ENCODE measurements at regions not wholly inside any gene's neighbourhood (a gene's known extent, or its start where the extent isn't known, plus 50 kb on each side); places are given as distances from the start of the nearest gene placed in this dataset.

DNA sequence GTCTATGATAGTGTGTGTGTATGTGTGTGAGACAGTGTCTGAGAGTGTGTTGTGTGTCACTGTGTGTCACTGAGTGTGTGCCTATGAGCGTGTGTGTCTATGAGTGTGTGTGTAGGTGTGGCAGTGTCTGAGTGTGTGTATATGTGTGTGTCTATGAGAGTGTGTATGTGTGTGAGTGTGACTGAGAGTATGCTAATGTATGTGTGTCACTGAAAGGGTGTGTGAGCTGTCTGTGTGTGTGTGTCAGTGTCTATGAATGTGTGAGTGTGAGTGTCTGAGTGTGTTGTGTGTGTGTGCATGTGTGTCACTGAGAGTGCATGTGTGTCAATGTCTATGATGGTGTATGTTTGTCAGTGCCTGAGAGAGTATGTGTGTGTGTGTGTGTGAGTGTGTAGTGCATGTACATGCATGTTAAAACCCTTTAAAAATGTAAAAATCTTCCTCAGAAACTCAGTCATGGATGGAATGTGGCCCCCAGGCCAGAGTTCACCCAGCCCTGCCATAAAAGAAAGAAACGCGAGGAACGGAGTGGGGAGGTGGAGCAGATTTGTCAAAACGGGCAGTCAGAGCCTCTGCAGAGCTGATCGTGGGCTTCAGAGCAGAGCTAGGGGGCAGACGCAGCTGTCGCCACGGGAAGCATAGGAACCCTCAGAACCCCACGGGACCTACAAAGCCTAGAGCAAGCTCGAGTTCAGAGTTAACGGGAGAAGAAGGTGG, 218.8 kb downstream of the CTTN start:
- H3K27me3 Mint-ChIP-seq = peaks cover under 1% of the 10 kb centered on the region
- intact Hi-C loops (cut with micrococcal nuclease) = no loop called here
- H3K4me3 Mint-ChIP-seq = no peak overlapping the region
- no peaks in the 10 kb centered on the region for H3K36me3 Mint-ChIP-seq (ENCODE audit: low read depth)
- H3K9me3 Mint-ChIP-seq = peaks cover 7% of the 10 kb centered on the region
- H3K27ac Mint-ChIP-seq = no peak overlapping the region
- H3K4me1 Mint-ChIP-seq (ENCODE audit: low read depth) = no peaks in the 10 kb centered on the region

- intact Hi-C loops (cut with micrococcal nuclease) = no loop called here
- Mint-ChIP-seq H3K4me1 (ENCODE audit: low read depth) (no peaks in the 10 kb centered on the region), H3K9me3 (peaks cover 7% of the 10 kb centered on the region), H3K4me3 (no peak overlapping the region), H3K27me3 (no peaks in the 10 kb centered on the region), H3K36me3 (ENCODE audit: low read depth) (no peaks in the 10 kb centered on the region), H3K27ac (no peak overlapping the region)
These were observed 220.2 kb downstream of the CTTN start for GRCh38 chr11:70618431-70619101.

GRCh38 chr11:70619591-70619990, 221.3 kb downstream of the CTTN start:
- H3K36me3 Mint-ChIP-seq (ENCODE audit: low read depth) = no peaks in the 10 kb centered on the region
- no peak overlapping the region for H3K27ac Mint-ChIP-seq
- intact Hi-C loops (cut with micrococcal nuclease) = no loop called here
- H3K9me3 Mint-ChIP-seq = peaks cover 7% of the 10 kb centered on the region
- H3K4me3 Mint-ChIP-seq = no peak overlapping the region
- H3K27me3 Mint-ChIP-seq = no peaks in the 10 kb centered on the region
- H3K4me1 Mint-ChIP-seq (ENCODE audit: low read depth) = no peaks in the 10 kb centered on the region

DNA sequence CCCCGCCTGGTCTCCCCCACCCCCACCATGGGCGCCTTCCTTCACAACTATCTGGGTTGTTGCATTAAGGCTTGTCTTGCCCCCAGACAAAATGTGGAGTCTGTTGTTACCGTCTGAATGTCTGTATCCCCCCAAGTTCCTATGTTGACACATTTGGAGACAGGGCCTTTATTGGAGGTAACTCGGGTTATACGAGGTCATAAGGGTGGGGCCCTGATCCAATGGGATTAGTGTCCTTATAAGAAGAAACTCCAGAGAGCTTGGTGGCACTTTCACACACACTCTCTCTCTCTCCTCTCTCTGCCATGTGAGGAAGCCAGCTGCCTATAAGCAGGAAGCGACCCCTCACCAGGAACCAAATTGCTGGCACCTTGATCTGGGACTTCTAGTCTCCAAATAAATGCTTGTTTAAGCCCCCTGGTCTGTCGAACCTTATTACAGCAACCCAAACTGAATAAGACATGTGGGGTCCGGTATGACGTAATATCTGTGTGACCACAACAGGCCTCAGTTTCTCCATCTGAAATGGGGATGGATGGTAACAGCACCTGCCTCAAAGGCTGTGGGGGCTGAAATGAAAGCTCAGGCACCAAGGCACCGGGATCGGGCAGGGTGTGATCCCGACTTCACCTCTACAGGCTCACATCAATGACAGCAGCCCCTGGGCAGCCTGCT, 222.3 kb downstream of the CTTN start:
- H3K27me3 Mint-ChIP-seq = no peaks in the 10 kb centered on the region
- H3K4me3 Mint-ChIP-seq = no peak overlapping the region

GRCh38 chr11:70621241-70621640, 222.9 kb downstream of the CTTN start:
- Mint-ChIP-seq H3K4me1 (ENCODE audit: low read depth) (no peaks in the 10 kb centered on the region), H3K27me3 (no peaks in the 10 kb centered on the region), H3K36me3 (ENCODE audit: low read depth) (no peaks in the 10 kb centered on the region), H3K4me3 (no peak overlapping the region), H3K27ac (no peak overlapping the region), H3K9me3 (no peaks in the 10 kb centered on the region)
- intact Hi-C loops (cut with micrococcal nuclease) = no loop called here

More for the DNA sequence above, 222.3 kb downstream of the CTTN start:
- no peaks in the 10 kb centered on the region for H3K9me3 Mint-ChIP-seq
- no peaks in the 10 kb centered on the region for H3K36me3 Mint-ChIP-seq (ENCODE audit: low read depth)
- intact Hi-C loops (cut with micrococcal nuclease) = no loop called here
- no peak overlapping the region for H3K27ac Mint-ChIP-seq
- no peaks in the 10 kb centered on the region for H3K4me1 Mint-ChIP-seq (ENCODE audit: low read depth)

DNA sequence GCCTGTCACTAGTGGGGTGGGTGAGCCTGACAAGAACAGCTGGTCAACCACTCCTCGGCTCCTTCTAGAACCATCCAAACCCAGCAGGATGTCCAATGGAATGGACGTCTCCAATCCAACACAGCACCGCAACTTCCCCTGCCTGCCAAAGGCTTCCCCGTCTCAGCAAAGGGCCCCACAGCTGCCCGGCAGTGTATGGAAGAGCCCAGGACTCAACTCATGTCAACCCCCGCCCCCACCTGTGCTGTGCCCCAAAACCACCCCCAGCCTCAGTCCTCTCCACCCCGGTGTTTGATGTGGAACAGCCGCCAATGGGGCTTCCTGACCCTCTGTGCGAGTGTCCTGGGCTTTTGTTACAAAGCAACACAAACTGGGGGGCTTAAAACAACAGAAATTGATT, 223.8 kb downstream of the CTTN start:
- no peaks in the 10 kb centered on the region for H3K9me3 Mint-ChIP-seq

DNA sequence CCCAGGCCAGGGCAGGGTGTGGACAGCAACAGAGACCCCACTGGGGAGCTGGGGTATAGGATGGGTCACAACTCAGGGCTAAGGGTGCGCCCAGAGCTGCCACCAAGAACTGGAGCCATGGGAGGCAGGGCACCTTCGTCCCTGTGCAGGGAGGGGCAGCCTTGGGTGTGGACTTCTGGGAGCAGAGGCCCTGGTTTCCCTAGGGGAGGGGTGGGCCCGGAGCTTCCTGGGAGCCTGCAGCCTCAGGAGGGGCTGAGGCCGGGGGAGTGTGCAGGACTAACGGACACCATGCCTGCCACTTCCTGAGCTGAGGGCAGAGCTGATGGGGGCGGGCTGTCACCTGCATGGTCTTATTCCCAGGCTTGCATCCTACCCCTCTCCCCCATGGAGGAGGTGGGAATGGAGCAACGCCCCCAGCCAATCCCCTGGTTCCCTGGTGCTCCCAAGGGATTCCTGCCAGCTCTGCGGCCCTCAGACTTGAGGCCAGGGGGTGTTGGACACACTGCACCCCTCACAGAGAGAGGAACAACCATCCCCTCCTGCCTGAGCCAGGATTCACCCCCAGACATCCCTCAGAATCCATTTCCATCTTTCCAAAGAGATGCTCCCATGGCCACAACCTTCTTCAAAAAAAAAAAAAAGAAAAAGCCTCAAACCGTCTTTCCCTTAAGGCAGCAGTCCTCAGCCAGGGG, 225.7 kb downstream of the CTTN start:
- H3K27me3 Mint-ChIP-seq = no peaks in the 10 kb centered on the region
- H3K27ac Mint-ChIP-seq = no peak overlapping the region
- no peaks in the 10 kb centered on the region for H3K36me3 Mint-ChIP-seq (ENCODE audit: low read depth)
- H3K4me1 Mint-ChIP-seq (ENCODE audit: low read depth) = peaks cover 6% of the 10 kb centered on the region
- H3K9me3 Mint-ChIP-seq = no peaks in the 10 kb centered on the region
- no peak overlapping the region for H3K4me3 Mint-ChIP-seq
- intact Hi-C loops (cut with micrococcal nuclease) = no loop called here

More for the DNA sequence above, 223.8 kb downstream of the CTTN start:
- Mint-ChIP-seq H3K4me1 (ENCODE audit: low read depth) (no peaks in the 10 kb centered on the region), H3K4me3 (no peak overlapping the region), H3K27ac (no peak overlapping the region), H3K27me3 (no peaks in the 10 kb centered on the region), H3K36me3 (ENCODE audit: low read depth) (no peaks in the 10 kb centered on the region)
- intact Hi-C loops (cut with micrococcal nuclease) = no loop called here

- no peak overlapping the region for H3K27ac Mint-ChIP-seq
- H3K36me3 Mint-ChIP-seq (ENCODE audit: low read depth) = no peaks in the 10 kb centered on the region
- intact Hi-C loops (cut with micrococcal nuclease) = no loop called here
- no peaks in the 10 kb centered on the region for H3K9me3 Mint-ChIP-seq
- H3K4me3 Mint-ChIP-seq = no peak overlapping the region
- peaks cover 8% of the 10 kb centered on the region for H3K4me1 Mint-ChIP-seq (ENCODE audit: low read depth)
- no peaks in the 10 kb centered on the region for H3K27me3 Mint-ChIP-seq
These were observed 226.3 kb downstream of the CTTN start for GRCh38 chr11:70624598-70624993.

- Mint-ChIP-seq H3K27ac (no peak overlapping the region), H3K4me1 (ENCODE audit: low read depth) (peaks cover 8% of the 10 kb centered on the region), H3K4me3 (no peak overlapping the region), H3K27me3 (no peaks in the 10 kb centered on the region), H3K9me3 (no peaks in the 10 kb centered on the region), H3K36me3 (ENCODE audit: low read depth) (no peaks in the 10 kb centered on the region)
- intact Hi-C loops (cut with micrococcal nuclease) = no loop called here
These were observed 226.7 kb downstream of the CTTN start for GRCh38 chr11:70625051-70625450.

- H3K4me3 Mint-ChIP-seq = no peak overlapping the region
These were observed 227.5 kb downstream of the CTTN start for GRCh38 chr11:70625582-70626518.

DNA sequence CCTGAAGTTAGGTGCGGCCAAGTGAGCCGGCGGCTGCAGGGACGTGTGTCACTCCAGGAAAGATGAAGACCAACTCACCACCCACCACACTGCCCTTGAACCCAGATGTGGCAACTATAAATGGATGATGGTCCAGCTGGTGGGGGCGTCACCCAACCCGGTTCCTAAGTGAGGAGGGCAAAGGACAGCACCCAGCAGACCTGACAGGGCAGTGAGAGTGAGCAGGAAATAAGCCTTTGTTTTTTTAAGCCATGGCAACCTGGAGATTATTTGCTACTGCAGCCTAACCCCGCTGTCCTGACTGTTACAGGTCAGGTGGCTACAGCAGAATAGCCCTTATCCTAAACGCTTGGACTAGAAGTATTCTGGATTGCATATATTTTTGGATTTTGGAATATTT, 228.9 kb downstream of the CTTN start:
- H3K4me3 Mint-ChIP-seq = no peak overlapping the region
- H3K27ac Mint-ChIP-seq = no peak overlapping the region
- H3K36me3 Mint-ChIP-seq (ENCODE audit: low read depth) = no peaks in the 10 kb centered on the region
- no peaks in the 10 kb centered on the region for H3K9me3 Mint-ChIP-seq
- peaks cover 8% of the 10 kb centered on the region for H3K4me1 Mint-ChIP-seq (ENCODE audit: low read depth)
- intact Hi-C loops (cut with micrococcal nuclease) = no loop called here
- no peaks in the 10 kb centered on the region for H3K27me3 Mint-ChIP-seq

More at GRCh38 chr11:70625582-70626518, 227.5 kb downstream of the CTTN start:
- Mint-ChIP-seq H3K27ac (no peak overlapping the region), H3K9me3 (no peaks in the 10 kb centered on the region), H3K36me3 (ENCODE audit: low read depth) (no peaks in the 10 kb centered on the region), H3K4me1 (ENCODE audit: low read depth) (peaks cover 8% of the 10 kb centered on the region), H3K27me3 (no peaks in the 10 kb centered on the region)
- intact Hi-C loops (cut with micrococcal nuclease) = no loop called here

- intact Hi-C loops (cut with micrococcal nuclease) = no loop called here
- no peaks in the 10 kb centered on the region for H3K36me3 Mint-ChIP-seq (ENCODE audit: low read depth)
- H3K4me3 Mint-ChIP-seq = no peak overlapping the region
- H3K4me1 Mint-ChIP-seq (ENCODE audit: low read depth) = peaks cover 8% of the 10 kb centered on the region
- H3K27ac Mint-ChIP-seq = no peak overlapping the region
- H3K9me3 Mint-ChIP-seq = no peaks in the 10 kb centered on the region
- no peaks in the 10 kb centered on the region for H3K27me3 Mint-ChIP-seq
These were observed 230.0 kb downstream of the CTTN start for GRCh38 chr11:70628176-70628854.
